WTC11 (cell line): ENCODE measurements at regions not wholly inside any gene's neighbourhood (a gene's known extent, or its start where the extent isn't known, plus 50 kb on each side); places are given as distances from the start of the nearest gene placed in this dataset.

Experiments
- ATAC-seq: fragments of 200-7000 bp; cut with Tn5 transposase; 2 replicates; pipeline ENCODE4 v1.10.0; 2021; ENCODE audit warnings: mild to moderate bottlenecking, moderate library complexity
- CTCF ChIA-PET: fragments of 300-600 bp; sonication (Branson Sonifier 250); formaldehyde crosslinking; loops from one replicate; lab custom pipeline; 2021; ENCODE audit warnings: antibody characterized with exemption; lab: Charles Lee
- POLR2A ChIA-PET: fragments of 350-600 bp; sonication (Branson Sonifier 250); formaldehyde crosslinking; loops from one replicate; lab custom pipeline; 2021; ENCODE audit warnings: antibody characterized with exemption; lab: Charles Lee
- DNase-seq: peaks from one replicate; pipeline ENCODE4 v3.0.0; 2021; ENCODE audit warnings: low spot score
- H3K27ac Mint-ChIP-seq: 2 replicates; pipeline ENCODE4 v1.8.0; 2021; ENCODE audit warnings: mixed read lengths
- H3K27me3 Mint-ChIP-seq: 2 replicates; pipeline ENCODE4 v1.8.0; 2021; ENCODE audit warnings: low read depth, mild to moderate bottlenecking, moderate library complexity, mixed read lengths
- H3K36me3 Mint-ChIP-seq: 2 replicates; pipeline ENCODE4 v1.8.0; 2021; ENCODE audit warnings: mixed read lengths
- H3K4me1 Mint-ChIP-seq: 2 replicates; pipeline ENCODE4 v1.8.0; 2022; ENCODE audit warnings: mixed read lengths
- H3K4me3 Mint-ChIP-seq: 2 replicates; pipeline ENCODE4 v1.8.0; 2021; ENCODE audit warnings: mild to moderate bottlenecking, moderate library complexity, mixed read lengths
- H3K9me3 Mint-ChIP-seq: 2 replicates; pipeline ENCODE4 v1.8.0; 2021; ENCODE audit warnings: mixed read lengths
- CBFB ChIP-seq: sonication (generic); formaldehyde crosslinking; IDR thresholded peaks from 2 replicates; pipeline ENCODE4 v1.8.1; 2022; ENCODE audit warnings: mild to moderate bottlenecking, low read depth, missing genetic modification reagents
- CREM ChIP-seq: sonication (generic); formaldehyde crosslinking; IDR thresholded peaks from 2 replicates; pipeline ENCODE4 v1.8.1; 2022; ENCODE audit warnings: mild to moderate bottlenecking, missing genetic modification reagents, moderate library complexity
- ELF4 ChIP-seq: sonication (generic); formaldehyde crosslinking; IDR thresholded peaks from 2 replicates; pipeline ENCODE4 v1.8.1; 2022; ENCODE audit warnings: low read depth, mild to moderate bottlenecking, moderate library complexity, missing genetic modification reagents
- ESRRA ChIP-seq: sonication (generic); formaldehyde crosslinking; IDR thresholded peaks from 2 replicates; pipeline ENCODE4 v1.8.1; 2022; ENCODE audit warnings: mild to moderate bottlenecking, missing genetic modification reagents, borderline replicate concordance
- FOXJ3 ChIP-seq: sonication (generic); formaldehyde crosslinking; IDR thresholded peaks from 2 replicates; pipeline ENCODE4 v1.9.0; 2021; ENCODE audit warnings: missing genetic modification reagents, mild to moderate bottlenecking, borderline replicate concordance
- JAZF1 ChIP-seq: fragments of 250-450 bp; sonication (Bioruptor Pico); IDR thresholded peaks from 2 replicates; pipeline ENCODE4 v1.9.0; 2021; ENCODE audit warnings: moderate library complexity, mild to moderate bottlenecking, inconsistent platforms
- MXD4 ChIP-seq: fragments of 250-450 bp; sonication (Bioruptor Pico); IDR thresholded peaks from 2 replicates; pipeline ENCODE4 v1.8.0; 2021; ENCODE audit warnings: mild to moderate bottlenecking, moderate library complexity, borderline replicate concordance
- MYBL2 ChIP-seq: sonication (generic); formaldehyde crosslinking; IDR thresholded peaks from 2 replicates; pipeline ENCODE4 v1.8.1; 2023; ENCODE audit warnings: mild to moderate bottlenecking, moderate library complexity, missing genetic modification reagents
- NFE2L1 ChIP-seq: sonication (generic); formaldehyde crosslinking; IDR thresholded peaks from 2 replicates; pipeline ENCODE4 v1.8.1; 2023; ENCODE audit warnings: missing genetic modification reagents
- NFYB ChIP-seq: sonication (generic); formaldehyde crosslinking; conservative IDR thresholded peaks from 2 replicates; pipeline ENCODE4 v1.8.0; 2022; ENCODE audit warnings: low read depth, missing genetic modification reagents
- NR3C1 ChIP-seq: sonication (generic); formaldehyde crosslinking; conservative IDR thresholded peaks from 2 replicates; pipeline ENCODE4 v1.8.1; 2023; ENCODE audit warnings: low read depth, mild to moderate bottlenecking, missing genetic modification reagents
- OVOL2 ChIP-seq: fragments of 250-450 bp; sonication (Bioruptor Pico); IDR thresholded peaks from 2 replicates; pipeline ENCODE4 v1.9.0; 2021; ENCODE audit warnings: mild to moderate bottlenecking, borderline replicate concordance
- PRRX2 ChIP-seq: fragments of 250-450 bp; sonication (Bioruptor Pico); IDR thresholded peaks from 2 replicates; pipeline ENCODE4 v1.8.0; 2021; ENCODE audit warnings: mild to moderate bottlenecking
- RELA ChIP-seq: sonication (generic); formaldehyde crosslinking; IDR thresholded peaks from 2 replicates; pipeline ENCODE4 v1.8.1; 2022; ENCODE audit warnings: missing genetic modification reagents, mild to moderate bottlenecking, borderline replicate concordance
- RORB ChIP-seq: fragments of 250-450 bp; sonication (Bioruptor Pico); IDR thresholded peaks from 2 replicates; pipeline ENCODE4 v1.9.0; 2021; ENCODE audit warnings: mild to moderate bottlenecking
- SMAD3 ChIP-seq: sonication (generic); formaldehyde crosslinking; IDR thresholded peaks from 2 replicates; pipeline ENCODE4 v1.8.0; 2022; ENCODE audit warnings: missing genetic modification reagents, mild to moderate bottlenecking, borderline replicate concordance
- SP1 ChIP-seq: sonication (generic); formaldehyde crosslinking; conservative IDR thresholded peaks from 2 replicates; pipeline ENCODE4 v1.8.1; 2022; ENCODE audit warnings: missing genetic modification reagents
- ZNF416 ChIP-seq: fragments of 250-450 bp; sonication (Bioruptor Pico); IDR thresholded peaks from 2 replicates; pipeline ENCODE4 v1.9.0; 2021; ENCODE audit warnings: mild to moderate bottlenecking, inconsistent platforms
- ZNF671 ChIP-seq: fragments of 250-450 bp; sonication (Bioruptor Pico); IDR thresholded peaks from 2 replicates; pipeline ENCODE4 v1.8.0; 2021; ENCODE audit warnings: mild to moderate bottlenecking
- TF ChIP-seq, protein P1 (sequence below): fragments of 250-450 bp; sonication (Bioruptor Pico); conservative IDR thresholded peaks from 2 replicates; pipeline ENCODE4 v1.9.0; 2021; ENCODE audit warnings: mild to moderate bottlenecking
- TF ChIP-seq, protein P2 (sequence below): fragments of 250-450 bp; sonication (Bioruptor Pico); IDR thresholded peaks from 2 replicates; pipeline ENCODE4 v2.1.2; 2022; ENCODE audit warnings: mild to moderate bottlenecking, moderate library complexity
- TF ChIP-seq, protein P3 (sequence below): fragments of 250-450 bp; sonication (Bioruptor Pico); IDR thresholded peaks from 2 replicates; pipeline ENCODE4 v1.9.0; 2021; ENCODE audit warnings: mild to moderate bottlenecking
- TF ChIP-seq, protein P4 (sequence below): sonication (generic); formaldehyde crosslinking; IDR thresholded peaks from 2 replicates; pipeline ENCODE4 v1.8.0; 2022; ENCODE audit warnings: mild to moderate bottlenecking, missing genetic modification reagents
- TF ChIP-seq, protein P5 (sequence below): sonication (generic); formaldehyde crosslinking; IDR thresholded peaks from 2 replicates; pipeline ENCODE4 v1.8.1; 2023; ENCODE audit warnings: mild to moderate bottlenecking, missing genetic modification reagents

DNA sequence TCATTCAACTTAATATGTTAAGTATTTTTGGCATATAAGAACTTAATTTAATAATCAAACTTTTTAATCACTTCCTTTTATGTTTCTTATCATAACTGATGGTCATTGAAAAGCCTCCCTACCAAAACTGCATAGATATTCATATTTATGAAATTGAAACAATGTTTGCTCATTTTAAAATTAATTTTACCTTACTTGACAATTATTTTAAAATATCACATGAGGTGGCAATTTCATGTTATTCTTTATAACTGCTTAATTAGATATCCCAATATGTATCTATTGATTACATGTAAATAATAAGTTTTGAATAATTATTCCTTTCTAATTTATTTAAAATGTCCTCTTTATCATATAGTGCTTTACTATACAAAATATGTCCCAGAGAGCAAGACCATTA, 266.1 kb upstream of the NRIP1 start:
- no peaks in the 10 kb centered on the region for H3K4me1 Mint-ChIP-seq
- ATAC-seq (no peak), DNase-seq (no peak)
- no peak overlapping the region for H3K4me3 Mint-ChIP-seq
- no peak overlapping the region for H3K27ac Mint-ChIP-seq
- TF ChIP-seq JAZF1 = no peak
- no peak for TF ChIP-seq ZNF416
- TF ChIP-seq, protein P1, sequence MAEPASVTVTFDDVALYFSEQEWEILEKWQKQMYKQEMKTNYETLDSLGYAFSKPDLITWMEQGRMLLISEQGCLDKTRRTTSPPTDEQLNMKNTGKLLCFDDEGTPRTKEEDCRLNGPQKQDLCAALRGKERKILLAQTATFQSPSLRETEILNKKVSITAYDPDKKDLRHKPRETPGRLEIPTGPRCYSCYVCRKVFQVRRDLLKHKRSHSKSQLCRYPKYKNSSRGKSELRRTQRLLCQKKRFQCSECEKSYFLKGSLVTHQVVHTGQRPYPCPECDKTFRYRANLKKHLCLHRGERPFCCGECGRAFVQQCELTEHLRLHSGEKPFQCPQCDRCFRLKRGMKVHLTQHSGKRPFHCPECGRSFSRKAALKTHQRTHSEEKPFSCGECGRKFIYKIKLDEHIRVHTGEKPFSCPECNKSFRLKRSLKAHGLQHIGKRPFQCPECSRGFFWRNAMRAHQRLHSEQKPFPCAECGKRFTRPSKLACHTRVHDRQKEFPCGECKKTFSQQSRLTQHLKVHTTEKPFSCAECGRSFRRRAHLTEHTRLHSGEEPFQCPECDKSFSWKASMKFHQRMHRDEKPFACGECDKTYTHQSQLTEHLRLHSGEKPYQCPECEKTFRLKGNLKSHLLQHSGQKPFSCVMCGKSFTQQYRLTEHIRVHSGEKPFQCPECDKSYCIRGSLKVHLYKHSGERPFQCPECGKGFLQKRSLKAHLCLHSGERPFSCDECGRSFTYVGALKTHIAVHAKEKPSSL = no peak
- no peak for TF ChIP-seq PRRX2 (CRISPR knock-in tag)
- TF ChIP-seq RORB (CRISPR knock-in tag) = no peak
- no peak for TF ChIP-seq SP1
- no peak for TF ChIP-seq SMAD3
- TF ChIP-seq CREM (CRISPR knock-in tag) = no peak
- TF ChIP-seq NR3C1 = no peak
- no peak for TF ChIP-seq ELF4 (CRISPR knock-in tag)
- TF ChIP-seq, protein P2, sequence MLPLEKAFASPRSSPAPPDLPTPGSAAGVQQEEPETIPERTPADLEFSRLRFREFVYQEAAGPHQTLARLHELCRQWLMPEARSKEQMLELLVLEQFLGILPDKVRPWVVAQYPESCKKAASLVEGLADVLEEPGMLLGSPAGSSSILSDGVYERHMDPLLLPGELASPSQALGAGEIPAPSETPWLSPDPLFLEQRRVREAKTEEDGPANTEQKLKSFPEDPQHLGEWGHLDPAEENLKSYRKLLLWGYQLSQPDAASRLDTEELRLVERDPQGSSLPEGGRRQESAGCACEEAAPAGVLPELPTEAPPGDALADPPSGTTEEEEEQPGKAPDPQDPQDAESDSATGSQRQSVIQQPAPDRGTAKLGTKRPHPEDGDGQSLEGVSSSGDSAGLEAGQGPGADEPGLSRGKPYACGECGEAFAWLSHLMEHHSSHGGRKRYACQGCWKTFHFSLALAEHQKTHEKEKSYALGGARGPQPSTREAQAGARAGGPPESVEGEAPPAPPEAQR (CRISPR knock-in tag) = no peak
- no peak for TF ChIP-seq NFYB (CRISPR knock-in tag)
- no peak for TF ChIP-seq FOXJ3 (CRISPR knock-in tag)
- no peak for TF ChIP-seq RELA (CRISPR knock-in tag)
- H3K9me3 Mint-ChIP-seq = no peaks in the 10 kb centered on the region
- no peaks in the 10 kb centered on the region for H3K27me3 Mint-ChIP-seq
- POLR2A ChIA-PET = no interaction called here
- no peaks in the 10 kb centered on the region for H3K36me3 Mint-ChIP-seq
- CTCF ChIA-PET = no interaction called here

DNA sequence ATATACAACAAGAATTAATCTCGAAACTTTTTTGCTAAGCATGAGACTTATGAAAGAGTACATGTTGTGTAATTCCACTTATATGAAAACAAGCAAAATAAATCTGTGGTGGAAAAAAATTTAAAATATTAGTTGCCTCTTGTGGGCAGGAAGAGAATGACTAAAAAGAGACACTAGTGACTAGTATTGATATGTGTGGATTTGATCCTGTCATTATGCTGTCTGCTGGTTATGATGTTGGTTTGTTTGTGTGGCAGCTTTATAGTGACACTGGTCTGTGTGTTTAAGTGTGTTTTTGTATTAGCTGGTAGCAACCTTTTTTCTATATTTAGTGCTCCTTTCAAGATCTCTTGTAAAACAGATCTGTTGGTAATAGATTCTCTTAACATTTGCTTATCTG, 267.8 kb upstream of the NRIP1 start:
- no peak overlapping the region for H3K27ac Mint-ChIP-seq
- no peaks in the 10 kb centered on the region for H3K9me3 Mint-ChIP-seq
- ATAC-seq = no peak
- no peaks in the 10 kb centered on the region for H3K4me1 Mint-ChIP-seq
- POLR2A ChIA-PET = no interaction called here
- no peak overlapping the region for H3K4me3 Mint-ChIP-seq
- TF ChIP-seq OVOL2 (CRISPR knock-in tag) (no peak), RELA (CRISPR knock-in tag) (no peak), ESRRA (CRISPR knock-in tag) (no peak), NFE2L1 (CRISPR knock-in tag) (no peak), MXD4 (no peak), ZNF671 (no peak), ELF4 (CRISPR knock-in tag) (no peak), CREM (CRISPR knock-in tag) (no peak), MYBL2 (CRISPR knock-in tag) (no peak), CBFB (CRISPR knock-in tag) (no peak)
- TF ChIP-seq, protein P3, sequence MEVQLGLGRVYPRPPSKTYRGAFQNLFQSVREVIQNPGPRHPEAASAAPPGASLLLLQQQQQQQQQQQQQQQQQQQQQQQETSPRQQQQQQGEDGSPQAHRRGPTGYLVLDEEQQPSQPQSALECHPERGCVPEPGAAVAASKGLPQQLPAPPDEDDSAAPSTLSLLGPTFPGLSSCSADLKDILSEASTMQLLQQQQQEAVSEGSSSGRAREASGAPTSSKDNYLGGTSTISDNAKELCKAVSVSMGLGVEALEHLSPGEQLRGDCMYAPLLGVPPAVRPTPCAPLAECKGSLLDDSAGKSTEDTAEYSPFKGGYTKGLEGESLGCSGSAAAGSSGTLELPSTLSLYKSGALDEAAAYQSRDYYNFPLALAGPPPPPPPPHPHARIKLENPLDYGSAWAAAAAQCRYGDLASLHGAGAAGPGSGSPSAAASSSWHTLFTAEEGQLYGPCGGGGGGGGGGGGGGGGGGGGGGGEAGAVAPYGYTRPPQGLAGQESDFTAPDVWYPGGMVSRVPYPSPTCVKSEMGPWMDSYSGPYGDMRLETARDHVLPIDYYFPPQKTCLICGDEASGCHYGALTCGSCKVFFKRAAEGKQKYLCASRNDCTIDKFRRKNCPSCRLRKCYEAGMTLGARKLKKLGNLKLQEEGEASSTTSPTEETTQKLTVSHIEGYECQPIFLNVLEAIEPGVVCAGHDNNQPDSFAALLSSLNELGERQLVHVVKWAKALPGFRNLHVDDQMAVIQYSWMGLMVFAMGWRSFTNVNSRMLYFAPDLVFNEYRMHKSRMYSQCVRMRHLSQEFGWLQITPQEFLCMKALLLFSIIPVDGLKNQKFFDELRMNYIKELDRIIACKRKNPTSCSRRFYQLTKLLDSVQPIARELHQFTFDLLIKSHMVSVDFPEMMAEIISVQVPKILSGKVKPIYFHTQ = no peak
- TF ChIP-seq, protein P4, sequence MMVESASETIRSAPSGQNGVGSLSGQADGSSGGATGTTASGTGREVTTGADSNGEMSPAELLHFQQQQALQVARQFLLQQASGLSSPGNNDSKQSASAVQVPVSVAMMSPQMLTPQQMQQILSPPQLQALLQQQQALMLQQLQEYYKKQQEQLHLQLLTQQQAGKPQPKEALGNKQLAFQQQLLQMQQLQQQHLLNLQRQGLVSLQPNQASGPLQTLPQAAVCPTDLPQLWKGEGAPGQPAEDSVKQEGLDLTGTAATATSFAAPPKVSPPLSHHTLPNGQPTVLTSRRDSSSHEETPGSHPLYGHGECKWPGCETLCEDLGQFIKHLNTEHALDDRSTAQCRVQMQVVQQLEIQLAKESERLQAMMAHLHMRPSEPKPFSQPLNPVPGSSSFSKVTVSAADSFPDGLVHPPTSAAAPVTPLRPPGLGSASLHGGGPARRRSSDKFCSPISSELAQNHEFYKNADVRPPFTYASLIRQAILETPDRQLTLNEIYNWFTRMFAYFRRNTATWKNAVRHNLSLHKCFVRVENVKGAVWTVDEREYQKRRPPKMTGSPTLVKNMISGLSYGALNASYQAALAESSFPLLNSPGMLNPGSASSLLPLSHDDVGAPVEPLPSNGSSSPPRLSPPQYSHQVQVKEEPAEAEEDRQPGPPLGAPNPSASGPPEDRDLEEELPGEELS (CRISPR knock-in tag) = no peak
- TF ChIP-seq, protein P5, sequence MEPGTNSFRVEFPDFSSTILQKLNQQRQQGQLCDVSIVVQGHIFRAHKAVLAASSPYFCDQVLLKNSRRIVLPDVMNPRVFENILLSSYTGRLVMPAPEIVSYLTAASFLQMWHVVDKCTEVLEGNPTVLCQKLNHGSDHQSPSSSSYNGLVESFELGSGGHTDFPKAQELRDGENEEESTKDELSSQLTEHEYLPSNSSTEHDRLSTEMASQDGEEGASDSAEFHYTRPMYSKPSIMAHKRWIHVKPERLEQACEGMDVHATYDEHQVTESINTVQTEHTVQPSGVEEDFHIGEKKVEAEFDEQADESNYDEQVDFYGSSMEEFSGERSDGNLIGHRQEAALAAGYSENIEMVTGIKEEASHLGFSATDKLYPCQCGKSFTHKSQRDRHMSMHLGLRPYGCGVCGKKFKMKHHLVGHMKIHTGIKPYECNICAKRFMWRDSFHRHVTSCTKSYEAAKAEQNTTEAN (CRISPR knock-in tag) = no peak
- TF ChIP-seq, all 79 proteins: peak for 0
- no peak for DNase-seq
- Mint-ChIP-seq H3K36me3 (no peaks in the 10 kb centered on the region), H3K27me3 (no peaks in the 10 kb centered on the region)
- CTCF ChIA-PET = no interaction called here
